NCI-H1105 treated with DMSO at 0.1 percent for 48 hours (cell line): ENCODE measurements at regions not wholly inside any gene's neighbourhood (a gene's known extent, or its start where the extent isn't known, plus 50 kb on each side); places are given as distances from the start of the nearest gene placed in this dataset.
A peak's percentile ranks its signal among the peaks of the same experiment; 100 is the strongest.
"Not testable (repeated sequence)": the region's sequence is repeated elsewhere in the genome, so short reads cannot be mapped to it uniquely, and the experiment has no call there.

ENCODE experiments used
- DNase-seq: peaks from one replicate; lab custom pipeline; 2025; lab: John Stamatoyannopoulos, UW

- not testable (repeated sequence) for DNase-seq
Observed at GRCh38 chr4:153106736-153107135, 97.5 kb upstream of the TRIM2 start.

DNA sequence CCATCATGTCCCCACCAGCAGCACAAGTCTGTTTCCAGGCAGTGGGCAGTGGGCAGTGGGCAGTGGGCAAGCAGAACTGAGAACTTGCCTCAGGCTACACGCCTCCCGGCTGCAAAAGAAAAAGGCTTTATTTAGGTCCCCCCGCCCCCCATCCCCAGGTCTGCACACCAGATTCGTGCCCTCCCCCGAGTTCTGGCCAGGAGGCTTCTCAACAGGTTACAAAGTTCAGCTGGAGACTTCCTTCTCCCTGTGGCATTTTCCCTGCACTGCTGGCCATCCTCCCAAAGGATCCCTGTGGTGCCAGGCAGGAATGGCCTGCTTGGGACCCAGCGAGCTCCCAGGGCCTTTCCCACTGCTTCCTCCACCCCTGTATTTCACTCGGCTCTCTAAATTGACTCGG, 97.0 kb upstream of the TRIM2 start:
- no peak for DNase-seq

DNA sequence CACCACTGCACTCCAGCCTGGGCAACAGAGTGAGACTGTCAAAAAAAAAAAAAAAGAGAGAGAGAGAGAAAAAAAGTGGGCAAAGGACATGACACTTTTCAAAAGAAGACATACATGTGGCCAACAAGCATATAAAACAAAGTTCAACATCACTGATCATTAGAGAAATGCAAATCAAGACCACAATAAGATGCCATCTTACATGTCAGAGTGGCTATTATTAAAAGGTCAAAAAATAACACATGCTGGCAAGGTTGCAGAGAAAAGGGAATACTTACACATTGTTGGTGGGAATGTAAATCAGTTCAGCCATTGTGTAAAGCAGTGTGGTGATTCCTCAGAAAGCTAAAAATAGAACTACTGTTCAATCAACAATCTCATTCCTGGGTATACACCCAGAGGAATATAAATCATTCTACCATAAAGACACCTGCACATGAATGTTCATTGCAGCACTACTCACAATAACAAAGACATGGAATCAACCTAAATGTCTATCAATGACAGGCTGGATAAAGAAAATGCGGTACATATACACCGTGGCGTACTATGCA, 94.9 kb upstream of the TRIM2 start:
- no peak for DNase-seq

GRCh38 chr4:153110739-153111138, 93.5 kb upstream of the TRIM2 start:
- DNase-seq = no peak

- DNase-seq = no peak
Observed at GRCh38 chr4:153111426-153112040, 92.7 kb upstream of the TRIM2 start.

- DNase-seq = no peak
Observed at GRCh38 chr4:153112041-153112441, 92.2 kb upstream of the TRIM2 start.

DNA sequence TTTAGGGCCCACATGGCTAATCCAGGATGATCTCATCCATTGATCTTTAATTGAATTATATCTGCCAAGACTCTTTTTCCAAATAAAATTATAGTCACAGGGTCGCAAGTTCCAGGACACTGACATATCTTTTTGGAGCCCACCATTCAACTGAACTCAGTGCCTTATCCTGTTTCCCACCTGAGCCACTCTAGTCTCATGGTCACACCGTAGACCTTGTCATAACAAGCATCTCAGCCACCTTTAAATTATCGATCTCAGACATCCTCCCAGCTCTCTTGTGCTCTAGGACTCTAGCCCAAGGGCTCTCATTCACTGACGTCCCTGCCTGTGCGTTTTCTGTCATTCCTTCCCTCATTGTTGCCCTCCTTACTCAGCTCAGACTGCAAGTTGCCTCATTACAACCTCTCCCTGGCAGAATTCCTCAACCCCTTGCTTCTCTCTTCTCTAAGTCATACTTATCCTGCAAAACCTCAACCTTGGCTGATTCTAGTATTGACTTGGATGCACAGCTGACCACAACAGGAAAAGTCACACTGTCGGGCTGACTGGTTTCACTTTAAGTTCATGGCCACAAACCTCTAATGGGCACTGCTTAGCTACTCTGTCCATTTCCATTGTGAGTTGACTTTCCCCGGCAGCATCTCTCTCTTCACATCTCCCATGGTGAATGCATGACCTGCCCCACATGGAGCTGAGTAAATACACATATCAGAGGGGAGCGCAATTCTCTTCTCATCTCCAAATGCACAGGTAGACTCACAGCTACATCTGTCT, 91.0 kb upstream of the TRIM2 start:
- no peak for DNase-seq

- DNase-seq = no peak
Observed at GRCh38 chr4:153113838-153114105, 90.5 kb upstream of the TRIM2 start.

GRCh38 chr4:153114771-153115321, 89.4 kb upstream of the TRIM2 start:
- no peak for DNase-seq

GRCh38 chr4:153115322-153116290, 88.6 kb upstream of the TRIM2 start:
- DNase-seq = no peak

GRCh38 chr4:153116291-153116680, 88.0 kb upstream of the TRIM2 start:
- no peak for DNase-seq

- no peak for DNase-seq
Observed at GRCh38 chr4:153116801-153117200, 87.4 kb upstream of the TRIM2 start.

GRCh38 chr4:153117554-153117953, 86.7 kb upstream of the TRIM2 start:
- no peak for DNase-seq

DNA sequence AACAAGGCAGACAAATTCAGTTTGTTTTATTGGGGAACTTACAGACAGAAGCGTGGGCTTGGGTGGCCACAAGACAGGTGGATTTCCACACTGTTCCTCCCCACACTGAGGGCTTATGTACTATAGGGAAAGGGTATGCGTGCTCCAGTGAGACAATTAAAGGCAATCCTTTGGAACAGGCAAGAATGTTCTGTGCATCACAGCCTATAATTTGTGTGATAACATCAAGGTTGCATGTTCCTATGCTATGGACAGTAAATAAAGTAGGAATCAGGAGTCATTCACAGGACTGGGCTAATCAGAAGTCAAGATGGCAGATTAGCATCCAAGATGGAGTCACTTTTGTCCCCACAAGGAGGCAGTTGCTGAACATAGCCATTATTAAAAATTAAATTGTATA, 84.6 kb upstream of the TRIM2 start:
- DNase-seq = no peak

DNA sequence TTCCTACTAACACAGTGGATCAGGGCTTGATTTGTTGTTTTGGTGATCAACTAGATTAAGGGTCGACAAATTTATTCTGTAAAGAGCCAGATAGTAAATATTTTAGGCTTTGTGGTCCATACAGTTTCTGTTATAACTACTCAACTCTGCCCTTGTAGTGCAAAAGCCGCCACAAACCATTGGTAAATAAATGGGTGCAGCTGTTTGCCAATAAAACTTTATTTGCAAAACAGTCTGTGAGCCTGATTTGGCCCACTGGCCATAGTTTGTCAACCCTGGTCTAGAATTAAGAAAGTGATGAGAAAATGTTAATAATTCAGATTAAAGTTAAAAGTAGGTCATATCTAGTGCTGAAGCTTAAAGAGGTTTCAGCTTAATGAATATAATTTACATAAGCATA, 84.0 kb upstream of the TRIM2 start:
- no peak for DNase-seq

DNA sequence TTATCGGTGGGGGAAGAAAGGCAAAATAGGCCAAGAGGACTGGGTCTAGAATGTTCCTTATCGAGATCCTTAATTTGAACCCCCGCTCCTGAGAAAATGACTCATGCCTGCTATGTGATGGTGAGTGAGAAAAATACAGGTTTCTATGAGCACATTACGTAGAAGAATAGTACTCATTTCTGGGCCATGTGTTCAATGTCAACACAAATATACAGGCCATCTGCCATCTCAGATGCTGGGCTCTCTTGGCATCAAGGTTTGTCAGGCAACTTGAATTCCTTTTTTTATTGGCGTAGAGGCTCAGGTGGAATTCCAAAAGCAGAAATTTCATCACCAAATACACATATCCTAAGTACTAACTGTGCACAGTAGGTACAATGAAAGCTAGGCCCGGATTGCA, 81.4 kb upstream of the TRIM2 start:
- no peak for DNase-seq

GRCh38 chr4:153126137-153126536, 78.1 kb upstream of the TRIM2 start:
- DNase-seq = no peak

GRCh38 chr4:153127760-153128494, 76.3 kb upstream of the TRIM2 start:
- peak; percentile 65 for DNase-seq

DNA sequence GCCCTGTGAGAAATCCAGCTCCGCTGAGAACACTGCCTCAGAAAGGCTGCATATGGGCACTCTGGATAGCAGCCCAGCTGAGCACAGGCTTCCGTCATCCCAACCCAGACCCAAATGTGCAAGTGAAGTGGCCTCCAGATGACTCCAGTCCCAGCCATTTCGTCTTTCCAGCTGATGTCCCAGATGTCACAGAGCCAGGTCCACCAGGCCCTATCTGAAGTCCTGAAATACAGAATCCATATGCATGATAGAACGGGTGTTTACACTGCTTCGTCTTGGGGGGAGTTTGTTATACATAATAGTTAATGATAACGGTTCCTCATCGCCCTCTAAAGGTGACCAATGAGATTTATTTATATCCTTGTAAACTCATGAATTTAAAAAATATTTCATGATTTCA, 72.6 kb upstream of the TRIM2 start:
- DNase-seq = no peak

DNA sequence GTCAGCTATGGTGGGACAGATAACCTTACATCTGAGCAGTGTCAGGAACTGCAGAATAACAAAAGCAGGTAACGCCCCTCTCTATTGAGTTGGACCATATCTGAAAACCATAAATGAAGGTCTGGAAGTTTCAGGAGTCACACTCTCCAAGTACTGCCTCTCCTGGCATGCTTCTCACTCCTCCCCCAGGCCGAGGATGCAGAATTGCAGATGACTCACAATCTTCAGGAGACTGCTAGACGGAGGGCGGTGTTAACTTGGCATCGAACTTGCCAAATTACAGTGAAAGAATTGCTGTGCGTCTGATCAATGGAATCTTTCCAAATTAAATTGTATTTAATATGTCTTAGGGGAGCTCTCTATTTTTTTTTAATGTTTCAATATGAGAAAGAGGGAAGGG, 67.1 kb upstream of the TRIM2 start:
- no peak for DNase-seq
